DMS79 treated with DMSO at 0.1 percent for 48 hours (cell line): ENCODE measurements at regions not wholly inside any gene's neighbourhood (a gene's known extent, or its start where the extent isn't known, plus 50 kb on each side); places are given as distances from the start of the nearest gene placed in this dataset.

Experiments
- DNase-seq: peaks from one replicate; lab custom pipeline; 2025; lab: John Stamatoyannopoulos, UW

- DNase-seq = no peak
These were observed 359.4 kb downstream of the MZT1 start for GRCh38 chr13:72368031-72368430.

GRCh38 chr13:72346716-72347115, 380.7 kb downstream of the MZT1 start:
- DNase-seq = no peak

- no peak for DNase-seq
These were observed 385.1 kb downstream of the MZT1 start for GRCh38 chr13:72342364-72342763.

- no peak for DNase-seq
These were observed 385.5 kb downstream of the MZT1 start for GRCh38 chr13:72341904-72342303.

GRCh38 chr13:72317346-72318109, 409.9 kb downstream of the MZT1 start:
- DNase-seq = no peak

- no peak for DNase-seq
These were observed 410.7 kb downstream of the MZT1 start for GRCh38 chr13:72316716-72317115.

- no peak for DNase-seq
These were observed 412.1 kb downstream of the MZT1 start for GRCh38 chr13:72315312-72315711.

GRCh38 chr13:72314210-72314609, 413.2 kb downstream of the MZT1 start:
- DNase-seq = no peak

GRCh38 chr13:72313546-72313945, 413.9 kb downstream of the MZT1 start:
- DNase-seq = no peak

- DNase-seq = no peak
These were observed 423.3 kb downstream of the MZT1 start for GRCh38 chr13:72303941-72304746.

GRCh38 chr13:72296246-72296645, 429.2 kb upstream of the DACH1 start:
- no peak for DNase-seq

GRCh38 chr13:72295153-72295552, 428.1 kb upstream of the DACH1 start:
- no peak for DNase-seq

GRCh38 chr13:72293206-72293605, 426.2 kb upstream of the DACH1 start:
- DNase-seq = no peak

- DNase-seq = no peak
These were observed 424.1 kb upstream of the DACH1 start for GRCh38 chr13:72290962-72291681.

GRCh38 chr13:72286421-72286820, 419.4 kb upstream of the DACH1 start:
- DNase-seq = no peak

GRCh38 chr13:72284791-72285190, 417.8 kb upstream of the DACH1 start:
- no peak for DNase-seq

GRCh38 chr13:72261732-72262131, 394.7 kb upstream of the DACH1 start:
- DNase-seq = no peak

- DNase-seq = no peak
These were observed 392.5 kb upstream of the DACH1 start for GRCh38 chr13:72259528-72259927.

- no peak for DNase-seq
These were observed 391.5 kb upstream of the DACH1 start for GRCh38 chr13:72258340-72258981.

GRCh38 chr13:72255908-72256307, 388.9 kb upstream of the DACH1 start:
- peak; percentile 17 for DNase-seq

GRCh38 chr13:72253754-72254153, 386.8 kb upstream of the DACH1 start:
- no peak for DNase-seq

GRCh38 chr13:72246396-72246795, 379.4 kb upstream of the DACH1 start:
- DNase-seq = no peak
